Middle frontal gyrus (tissue), 1 donor: ENCODE measurements at regions not wholly inside any gene's neighbourhood (a gene's known extent, or its start where the extent isn't known, plus 50 kb on each side); places are given as distances from the start of the nearest gene placed in this dataset.

ENCODE experiments used
- DNase-seq: peaks from one replicate; pipeline ENCODE4 v3.0.0-alpha.2; 2015; ENCODE audit warnings: low spot score; ENCODE audit errors: extremely low spot score

DNA sequence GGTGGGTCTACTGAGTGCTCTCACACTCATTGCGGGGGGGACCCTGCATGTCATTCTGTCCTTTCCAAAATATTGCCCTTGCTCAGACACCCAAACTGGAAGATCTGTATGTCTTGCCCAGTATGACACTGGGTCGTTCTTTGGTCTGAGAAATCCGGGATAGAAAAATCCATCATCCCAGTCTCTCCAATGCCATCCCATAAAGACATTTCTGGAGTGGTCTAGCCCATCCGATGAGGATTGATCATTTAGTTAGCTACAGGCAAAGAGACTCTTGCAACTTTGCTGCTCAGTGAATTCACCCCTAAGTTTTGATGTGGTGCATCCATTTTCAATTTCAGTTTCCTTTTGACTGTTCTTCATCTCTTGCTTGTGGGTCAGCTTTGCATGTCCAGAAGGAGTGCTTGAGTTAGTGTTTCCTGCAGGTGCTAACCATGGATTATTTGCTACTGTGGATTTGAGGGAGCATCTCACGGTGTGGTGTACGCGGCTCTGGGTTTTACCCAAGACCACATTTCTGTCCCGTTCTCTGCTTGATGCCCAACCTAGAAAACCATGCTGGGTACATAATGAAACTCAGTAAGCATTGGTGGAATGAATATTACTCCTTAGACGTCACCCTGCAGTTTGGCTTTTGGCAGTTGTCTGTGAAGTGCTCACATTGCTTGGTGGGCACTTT, 247.0 kb upstream of the MKI67 start:
- DNase-seq, result no peak

DNA sequence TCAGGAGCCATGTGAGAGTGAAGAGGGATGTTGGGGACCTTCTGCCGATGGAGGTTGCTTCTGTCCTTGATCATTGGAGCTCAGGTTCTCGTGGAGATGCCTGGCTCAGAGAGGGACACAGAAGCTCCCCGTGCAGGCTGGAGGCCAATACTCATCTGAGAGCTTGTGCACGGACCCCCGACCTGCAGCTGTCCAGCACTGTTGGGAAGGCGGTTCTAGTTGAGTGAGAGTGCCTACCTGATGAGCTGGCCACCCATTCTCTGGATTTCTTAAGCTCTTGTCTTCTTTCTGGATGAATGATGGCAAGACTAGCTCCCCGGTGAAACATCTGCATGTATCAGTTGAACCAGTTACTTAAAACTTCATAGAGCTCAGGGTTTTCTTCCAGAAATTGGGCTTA, 247.6 kb upstream of the MKI67 start:
- no peak for DNase-seq

GRCh38 chr10:128375171-128375570, 248.9 kb upstream of the MKI67 start:
- no peak for DNase-seq

- no peak for DNase-seq
Measured at GRCh38 chr10:128377364-128377987, 251.3 kb upstream of the MKI67 start.

- DNase-seq, result no peak
Measured at GRCh38 chr10:128377988-128378387, 251.8 kb upstream of the MKI67 start.

DNA sequence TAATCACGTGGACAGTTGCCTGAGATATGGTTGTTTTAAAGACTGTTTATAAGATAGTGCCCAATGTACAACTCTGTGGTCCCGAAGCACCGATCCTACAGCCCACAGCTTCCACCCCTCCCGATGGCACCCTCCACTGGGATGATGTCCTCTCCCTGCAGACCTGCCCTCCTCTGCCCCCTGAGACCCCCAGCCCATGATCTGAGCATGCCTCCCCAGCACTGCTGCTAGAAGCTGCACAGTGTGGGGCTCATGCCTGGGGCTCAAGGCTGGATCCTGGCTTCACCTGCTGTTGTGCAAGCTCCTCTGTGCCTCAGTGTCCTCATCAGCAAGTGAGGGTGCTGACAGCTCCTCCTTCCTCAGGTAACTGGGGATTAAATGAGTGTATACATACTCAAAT, 254.7 kb upstream of the MKI67 start:
- no peak for DNase-seq

DNA sequence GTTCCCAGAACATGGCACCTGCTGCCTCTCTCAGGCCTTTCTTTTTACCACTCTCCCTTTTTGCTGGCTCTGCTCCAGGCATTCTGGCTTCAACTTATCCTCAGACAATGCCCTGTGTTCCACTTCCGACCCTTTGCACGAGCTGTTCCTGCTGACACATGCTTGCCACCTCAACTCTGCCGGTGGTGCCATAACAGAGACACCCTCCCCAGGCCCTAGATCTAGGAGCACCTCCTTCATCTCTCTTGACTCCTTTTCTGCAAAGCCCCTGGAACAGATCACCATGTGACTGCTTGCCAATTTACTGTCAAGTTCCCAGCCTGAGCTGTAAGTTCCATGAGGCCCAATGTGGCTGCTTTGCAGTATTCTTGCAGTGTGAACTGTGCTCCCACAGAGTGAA, 256.0 kb upstream of the MKI67 start:
- DNase-seq, result no peak

GRCh38 chr10:128384831-128385230, 258.6 kb upstream of the MKI67 start:
- no peak for DNase-seq

DNA sequence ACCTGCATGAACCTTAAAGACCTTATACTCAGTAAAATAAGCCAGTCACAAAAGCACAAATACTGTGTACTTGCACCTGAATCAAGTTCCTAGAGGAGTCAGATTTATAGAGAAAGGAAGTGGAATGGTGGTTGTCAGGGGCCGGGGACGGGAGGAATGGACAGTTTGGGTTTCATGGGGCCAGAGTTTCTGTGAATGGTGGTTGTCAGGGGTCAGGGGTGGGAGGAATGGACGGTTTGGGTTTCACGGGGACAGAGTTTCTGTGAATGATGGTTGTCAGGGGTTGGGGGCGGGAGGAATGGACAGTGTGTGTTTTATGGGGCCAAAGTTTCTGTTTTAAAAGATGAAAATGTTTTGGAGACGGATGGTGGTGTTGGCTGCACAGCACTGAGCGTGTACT, 260.0 kb upstream of the MKI67 start:
- no peak for DNase-seq

GRCh38 chr10:128386816-128387604, 260.8 kb upstream of the MKI67 start:
- DNase-seq, result no peak

DNA sequence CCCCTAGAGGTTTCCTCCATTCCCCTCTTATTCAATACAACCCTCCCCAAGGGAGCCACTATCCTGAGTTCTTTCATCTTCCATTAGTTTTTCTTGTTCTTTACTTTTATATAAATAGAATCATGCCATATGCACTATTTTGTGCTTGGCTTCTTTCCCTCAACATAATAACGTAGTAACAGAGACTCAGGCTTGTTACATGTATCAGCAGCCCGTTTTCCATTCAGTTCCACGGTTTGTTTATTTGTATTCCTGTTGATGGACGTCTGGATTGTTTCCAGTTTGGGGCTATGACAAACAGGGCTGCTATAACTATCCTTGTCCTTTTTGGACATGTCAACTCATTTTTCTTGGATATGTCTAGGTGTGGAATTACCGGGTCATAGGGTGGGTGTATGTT, 264.4 kb upstream of the MKI67 start:
- no peak for DNase-seq

GRCh38 chr10:128393546-128393945, 267.3 kb upstream of the MKI67 start:
- DNase-seq, result no peak

DNA sequence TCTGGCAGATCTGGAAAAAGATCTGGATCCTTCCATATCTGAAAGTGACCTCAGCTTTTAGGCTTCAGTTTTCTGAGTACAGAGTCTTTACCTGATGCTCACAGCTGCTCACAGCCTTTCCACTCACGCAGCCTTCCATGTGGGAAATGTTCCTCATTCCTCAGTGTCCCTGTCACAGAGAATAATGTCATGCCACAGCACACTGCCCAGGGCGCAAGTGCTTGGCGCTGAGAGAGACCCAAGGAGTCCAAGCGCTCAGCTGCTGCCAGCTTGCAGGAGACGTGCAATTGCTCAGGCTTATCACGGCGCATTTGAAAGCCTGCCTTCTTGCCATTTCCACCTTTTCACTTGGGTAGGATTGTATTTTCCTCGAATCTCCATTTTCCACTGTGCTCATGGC, 271.9 kb upstream of the MKI67 start:
- DNase-seq, result no peak

DNA sequence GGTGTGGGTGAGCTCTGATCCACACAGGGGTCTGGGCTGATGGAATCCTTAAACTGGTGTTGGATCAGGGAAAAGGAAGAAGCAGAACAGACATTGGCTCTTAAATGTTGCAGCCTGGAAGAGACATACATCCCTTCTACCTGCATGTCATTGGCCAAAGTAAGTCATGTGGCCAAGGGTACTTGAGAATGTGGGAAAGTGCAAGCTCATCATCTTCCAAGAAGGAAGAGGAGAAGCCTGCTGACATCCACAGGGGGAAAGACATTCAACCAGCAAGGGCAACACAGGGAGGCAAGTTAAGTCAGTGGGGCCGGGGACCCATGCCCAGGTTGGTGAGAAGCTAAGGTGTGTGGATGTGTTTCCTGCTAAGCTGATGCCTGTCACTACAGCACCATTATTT, 272.8 kb upstream of the MKI67 start:
- DNase-seq, result no peak

- no peak for DNase-seq
Measured at GRCh38 chr10:128400564-128400963, 274.3 kb upstream of the MKI67 start.

DNA sequence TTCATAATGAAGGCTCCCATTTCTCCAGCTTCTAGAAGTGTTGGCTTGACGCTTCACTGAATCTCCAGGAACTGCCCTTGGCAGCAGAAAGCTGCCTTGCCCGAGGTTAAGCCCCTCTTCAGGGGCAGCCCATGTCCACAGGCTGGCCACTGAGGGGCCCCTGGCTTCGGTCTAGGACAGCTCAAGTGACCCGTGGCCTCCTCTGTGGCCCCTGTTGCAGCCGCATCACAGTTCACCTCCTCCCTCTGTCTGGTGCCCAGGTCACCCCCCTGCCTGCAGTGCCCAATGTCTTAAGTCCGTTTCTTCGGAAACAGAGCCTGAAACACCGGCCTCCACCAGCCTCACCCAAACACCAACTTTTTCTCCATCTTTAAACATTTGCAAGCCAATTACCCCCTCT, 279.2 kb upstream of the MKI67 start:
- DNase-seq, result no peak

GRCh38 chr10:128411643-128412042, 285.4 kb upstream of the MKI67 start:
- DNase-seq, result no peak

DNA sequence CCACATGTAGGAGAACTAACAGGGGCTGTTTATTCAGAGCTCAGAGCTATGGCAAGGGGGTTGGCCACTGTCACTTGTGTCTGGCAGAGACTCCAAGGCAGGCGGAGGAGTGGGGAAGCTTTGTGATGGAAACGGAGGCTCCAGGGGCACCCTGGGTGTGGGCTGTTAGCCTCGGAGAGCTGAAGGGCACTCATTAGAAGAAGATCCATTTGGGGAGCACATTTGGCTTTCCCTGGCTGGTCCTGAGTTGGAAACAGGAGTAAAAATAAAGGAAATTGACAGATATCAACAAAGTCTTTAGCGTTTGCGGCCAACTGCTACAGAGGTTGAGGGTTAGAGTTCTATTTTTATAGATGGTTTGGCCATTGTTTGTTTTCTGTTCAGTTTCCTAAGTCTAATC, 288.3 kb upstream of the MKI67 start:
- DNase-seq, result no peak

DNA sequence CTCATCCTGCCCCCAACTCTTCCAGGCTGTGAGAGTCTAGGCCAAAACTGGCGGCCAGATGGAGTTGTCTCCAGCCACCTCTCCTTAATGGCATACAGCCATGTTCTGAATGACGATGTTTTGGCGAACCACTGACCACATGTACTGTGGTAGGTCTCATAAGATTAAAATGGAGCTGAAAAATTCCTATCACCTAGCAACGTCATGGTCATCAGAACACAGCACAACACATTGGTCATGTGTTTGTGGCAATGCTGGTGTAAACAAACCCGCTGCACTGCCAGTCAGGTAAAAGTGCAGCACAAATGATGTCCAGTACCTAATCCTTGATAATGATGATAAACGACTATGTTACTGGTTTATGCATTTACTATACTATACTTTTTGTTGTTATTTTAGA, 290.0 kb upstream of the MKI67 start:
- no peak for DNase-seq

DNA sequence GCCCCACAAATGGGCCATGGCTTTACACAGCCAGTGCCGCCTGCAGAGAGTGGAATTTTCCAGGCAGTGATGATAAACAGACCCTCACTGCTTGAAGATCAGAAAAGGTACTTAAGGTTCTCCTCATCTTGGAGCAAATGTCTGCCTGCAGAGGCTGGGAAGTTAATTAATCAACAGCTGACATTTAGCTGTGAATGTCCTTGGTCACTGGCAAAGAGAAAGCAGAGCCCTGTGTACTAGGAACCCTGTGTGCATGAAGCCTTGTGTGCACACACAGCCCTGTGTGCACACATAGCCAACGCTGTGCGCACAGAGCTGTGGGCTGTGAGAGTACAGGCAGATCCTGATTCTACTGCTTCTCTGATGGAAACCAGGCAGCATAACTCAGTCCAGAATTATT, 291.6 kb upstream of the MKI67 start:
- no peak for DNase-seq

GRCh38 chr10:128418819-128419218, 292.6 kb upstream of the MKI67 start:
- no peak for DNase-seq

DNA sequence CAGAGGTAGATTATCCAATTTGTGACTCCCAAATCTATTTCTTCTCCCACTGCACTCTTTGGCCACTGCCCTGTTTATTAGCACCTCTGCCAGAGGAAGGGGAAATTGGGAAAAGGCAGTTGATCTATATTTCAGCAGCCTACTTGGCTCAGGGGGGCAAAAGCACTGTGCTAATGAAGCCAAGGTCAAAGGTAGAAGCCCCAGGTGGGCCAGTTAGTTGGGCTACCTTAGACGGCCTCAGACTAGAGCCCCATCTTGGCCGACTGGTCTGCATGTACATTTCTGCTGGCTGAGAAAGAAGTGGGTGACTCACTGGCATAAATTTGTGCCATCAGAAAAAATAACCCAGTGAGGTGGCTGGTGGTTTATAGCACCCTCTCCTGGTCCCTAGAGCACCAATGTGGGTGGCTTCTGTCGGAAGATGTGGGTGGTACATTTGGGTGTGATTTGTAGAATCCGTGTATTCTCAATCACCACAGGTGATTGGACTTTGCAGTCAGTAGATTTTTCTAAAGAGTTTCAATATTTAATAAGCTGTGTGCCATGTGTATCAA, 293.3 kb upstream of the MKI67 start:
- DNase-seq, result no peak
